ENCODE measurements at regions not wholly inside any gene's neighbourhood (a gene's known extent, or its start where the extent isn't known, plus 50 kb on each side); places are given as distances from the start of the nearest gene placed in this dataset.

DNA sequence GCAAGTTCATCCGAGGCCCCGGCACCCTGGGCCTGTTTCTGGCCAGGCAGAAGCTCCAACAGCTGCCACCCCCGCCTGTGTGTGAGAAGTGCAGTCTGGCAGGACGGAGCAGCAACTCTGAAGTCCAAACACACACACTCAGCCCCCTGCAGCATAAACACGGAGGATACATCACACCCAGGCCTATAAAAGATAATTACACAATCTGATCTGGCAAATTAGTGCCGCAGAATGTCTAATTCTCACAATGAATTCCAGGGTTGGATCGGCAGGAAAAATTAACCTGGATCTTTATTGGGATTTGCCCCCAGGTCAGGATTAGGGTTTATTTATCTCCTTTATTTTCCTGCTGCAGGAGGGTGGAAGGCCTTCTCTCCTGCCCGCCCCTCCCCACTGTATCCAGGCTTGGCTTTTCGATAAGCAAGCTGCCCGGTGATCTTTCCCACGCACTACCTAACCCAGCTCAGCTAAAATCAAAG is 311.4 kb downstream of the SOX9 start:
- Histone ChIP-seq H3K27ac (ENCODE audit: insufficient read depth, low read depth, low read length) (no peak overlapping the region), H3K4me3 (replicated peaks in 1 of 3; ENCODE audit: insufficient read depth in 1 of 3, low read depth in 1 of 3, low read length in 3 of 3) (no peak overlapping the region), H3K9me3 (replicated peaks; ENCODE audit: control insufficient read depth, insufficient read depth, low read length) (no peaks in the 10 kb centered on the region), H3K27me3 (ENCODE audit: control insufficient read depth in 2 of 2, insufficient read depth in 2 of 2, low read length in 2 of 2) (no peaks in the 10 kb centered on the region), H2AFZ (ENCODE audit: low read depth, low read length) (no peak overlapping the region), H3K4me1 (ENCODE audit: control insufficient read depth, extremely low read depth, insufficient read depth, low read length) (no peaks in the 10 kb centered on the region), H4K20me1 (replicated peaks; ENCODE audit: control insufficient read depth, extremely low read depth, insufficient read depth, low read length) (no peaks in the 10 kb centered on the region), H3K9ac (replicated peaks; ENCODE audit: extremely low read depth, insufficient read depth, low read length) (no peak overlapping the region), H3K9me1 (replicated peaks; ENCODE audit: control insufficient read depth, extremely low read depth, insufficient read depth, low read length) (no peaks in the 10 kb centered on the region), H3K4me2 (ENCODE audit: insufficient read depth, low read length) (no peak overlapping the region), H3K79me2 (ENCODE audit: control insufficient read depth, insufficient read depth, low read length) (no peaks in the 10 kb centered on the region), H3K36me3 (ENCODE audit: control insufficient read depth in 2 of 2, extremely low read depth in 1 of 2, insufficient read depth in 2 of 2, low read length in 2 of 2) (no peaks in the 10 kb centered on the region)
- intact Hi-C loops (cut with micrococcal nuclease) (no loop called here), dilution Hi-C loops (cut with MboI; ENCODE audit: extremely low pct_ligation_motif_present, low sequenced_read_pairs) (no loop called here)
- no peak for FAIRE-seq
- TF ChIP-seq MAX (IDR thresholded peaks at IDR 0.05; ENCODE audit: insufficient read depth, insufficient read length): no peak
- TF ChIP-seq GATA2 (IDR thresholded peaks at IDR 0.05; ENCODE audit: insufficient read depth, insufficient read length, low read depth, low read length): no peak
- ChIA-PET CTCF (interaction anchor here (1.1 kb wide), 1 partner anchor 9 kb away, joined by 4 read pairs; no protein-coding TSS in a partner anchor), POLR2A (no interaction called here)
- no peak for DNase-seq (ENCODE audit: low read depth, low spot score)
- no TSS peak for BruUV-seq (replicated peaks)

DNA sequence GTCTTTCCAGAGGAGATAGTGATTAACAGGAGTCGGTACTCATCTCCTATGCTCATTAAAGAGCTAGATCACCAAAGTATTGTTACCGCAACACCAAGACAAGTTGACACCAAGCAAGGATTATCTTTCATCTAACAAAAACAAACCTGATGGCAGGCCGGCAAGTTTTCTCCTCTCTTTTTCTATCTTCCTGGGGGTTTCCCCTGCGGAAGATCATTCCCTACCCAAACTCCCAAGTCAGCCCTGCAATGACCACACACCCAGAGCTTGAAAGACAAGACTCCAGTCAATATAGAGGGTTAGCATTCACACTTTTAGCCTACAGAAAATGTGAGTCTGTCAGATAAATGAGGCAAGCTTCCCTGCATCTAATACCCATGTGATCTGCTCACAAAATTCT is 312.1 kb downstream of the SOX9 start:
- no peaks in the 10 kb centered on the region for H4K20me1 ChIP-seq (replicated peaks; ENCODE audit: control insufficient read depth, extremely low read depth, insufficient read depth, low read length)
- FAIRE-seq (no peak), DNase-seq (ENCODE audit: low read depth, low spot score) (no peak)
- no peaks in the 10 kb centered on the region for H3K9me3 ChIP-seq (replicated peaks; ENCODE audit: control insufficient read depth, insufficient read depth, low read length)
- H3K79me2 ChIP-seq (ENCODE audit: control insufficient read depth, insufficient read depth, low read length): no peaks in the 10 kb centered on the region
- no peaks in the 10 kb centered on the region for H3K36me3 ChIP-seq (ENCODE audit: control insufficient read depth in 2 of 2, extremely low read depth in 1 of 2, insufficient read depth in 2 of 2, low read length in 2 of 2)
- no peaks in the 10 kb centered on the region for H3K9me1 ChIP-seq (replicated peaks; ENCODE audit: control insufficient read depth, extremely low read depth, insufficient read depth, low read length)
- TF ChIP-seq FOS (IDR thresholded peaks at IDR 0.05; ENCODE audit: borderline replicate concordance, insufficient read depth, low read length) (no peak), POLR2A (IDR thresholded peaks at IDR 0.05; ENCODE audit: low read depth, low read length) (no peak), EZH2 (IDR thresholded peaks at IDR 0.05; ENCODE audit: borderline replicate concordance, low read depth, low read length, severe bottlenecking) (no peak), GATA2 (IDR thresholded peaks at IDR 0.05; ENCODE audit: insufficient read depth, insufficient read length, low read depth, low read length) (no peak), MAX (IDR thresholded peaks at IDR 0.05; ENCODE audit: insufficient read depth, insufficient read length) (no peak), MYC (IDR thresholded peaks at IDR 0.05; ENCODE audit: low read depth, low read length) (no peak), POLR2AphosphoS5 (IDR thresholded peaks at IDR 0.05; ENCODE audit: insufficient read depth, low read depth, low read length) (no peak), JUN (IDR thresholded peaks at IDR 0.05; ENCODE audit: borderline replicate concordance, insufficient read depth, insufficient read length, low read depth) (no peak)
- TF ChIP-seq, protein P1, sequence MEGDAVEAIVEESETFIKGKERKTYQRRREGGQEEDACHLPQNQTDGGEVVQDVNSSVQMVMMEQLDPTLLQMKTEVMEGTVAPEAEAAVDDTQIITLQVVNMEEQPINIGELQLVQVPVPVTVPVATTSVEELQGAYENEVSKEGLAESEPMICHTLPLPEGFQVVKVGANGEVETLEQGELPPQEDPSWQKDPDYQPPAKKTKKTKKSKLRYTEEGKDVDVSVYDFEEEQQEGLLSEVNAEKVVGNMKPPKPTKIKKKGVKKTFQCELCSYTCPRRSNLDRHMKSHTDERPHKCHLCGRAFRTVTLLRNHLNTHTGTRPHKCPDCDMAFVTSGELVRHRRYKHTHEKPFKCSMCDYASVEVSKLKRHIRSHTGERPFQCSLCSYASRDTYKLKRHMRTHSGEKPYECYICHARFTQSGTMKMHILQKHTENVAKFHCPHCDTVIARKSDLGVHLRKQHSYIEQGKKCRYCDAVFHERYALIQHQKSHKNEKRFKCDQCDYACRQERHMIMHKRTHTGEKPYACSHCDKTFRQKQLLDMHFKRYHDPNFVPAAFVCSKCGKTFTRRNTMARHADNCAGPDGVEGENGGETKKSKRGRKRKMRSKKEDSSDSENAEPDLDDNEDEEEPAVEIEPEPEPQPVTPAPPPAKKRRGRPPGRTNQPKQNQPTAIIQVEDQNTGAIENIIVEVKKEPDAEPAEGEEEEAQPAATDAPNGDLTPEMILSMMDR (IDR thresholded peaks at IDR 0.05; ENCODE audit: extremely low read depth in 1 of 2, insufficient read depth in 1 of 2, low read depth in 1 of 2, low read length in 2 of 2): no peak
- no peaks in the 10 kb centered on the region for H3K4me1 ChIP-seq (ENCODE audit: control insufficient read depth, extremely low read depth, insufficient read depth, low read length)
- no peak overlapping the region for H3K4me2 ChIP-seq (ENCODE audit: insufficient read depth, low read length)
- CTCF ChIA-PET: no interaction called here
- no peak overlapping the region for H3K27ac ChIP-seq (ENCODE audit: insufficient read depth, low read depth, low read length)
- H3K4me3 ChIP-seq (replicated peaks in 1 of 3; ENCODE audit: insufficient read depth in 1 of 3, low read depth in 1 of 3, low read length in 3 of 3): no peak overlapping the region
- no TSS peak for BruUV-seq (replicated peaks)
- no peak overlapping the region for H3K9ac ChIP-seq (replicated peaks; ENCODE audit: extremely low read depth, insufficient read depth, low read length)
- POLR2A ChIA-PET: no interaction called here
- no peaks in the 10 kb centered on the region for H3K27me3 ChIP-seq (ENCODE audit: control insufficient read depth in 2 of 2, insufficient read depth in 2 of 2, low read length in 2 of 2)
- dilution Hi-C loops (cut with MboI; ENCODE audit: extremely low pct_ligation_motif_present, low sequenced_read_pairs) (no loop called here), intact Hi-C loops (cut with micrococcal nuclease) (no loop called here)
- no peak overlapping the region for H2AFZ ChIP-seq (ENCODE audit: low read depth, low read length)
